HTR-8/SVneo (cell line): ENCODE measurements at regions not wholly inside any gene's neighbourhood (a gene's known extent, or its start where the extent isn't known, plus 50 kb on each side); places are given as distances from the start of the nearest gene placed in this dataset.

Source experiments
- DNase-seq: peaks from one replicate; pipeline ENCODE4 v3.0.0; 2011; ENCODE audit warnings: low spot score, mixed read lengths; ENCODE audit not compliant: insufficient read length
- FAIRE-seq: peaks from 2 replicates; lab custom pipeline; 2011; peaks lifted over from hg19 to GRCh38; lab: Jason Lieb, UNC

- FAIRE-seq (no peak), DNase-seq (no peak)
Observed at GRCh38 chr10:62541811-62542210, 167.6 kb downstream of the ZNF365 start.

- FAIRE-seq (no peak), DNase-seq (no peak)
Observed at GRCh38 chr10:62543571-62544355, 169.6 kb downstream of the ZNF365 start.

- no peak for FAIRE-seq
- no peak for DNase-seq
Observed at GRCh38 chr10:62545160-62546066, 171.2 kb downstream of the ZNF365 start.

- DNase-seq (no peak), FAIRE-seq (no peak)
Observed at GRCh38 chr10:62548686-62549085, 174.5 kb downstream of the ZNF365 start.

GRCh38 chr10:62550173-62550572 is 176.0 kb downstream of the ZNF365 start:
- FAIRE-seq = no peak

GRCh38 chr10:62554632-62555199 is 180.5 kb downstream of the ZNF365 start:
- FAIRE-seq (peak; percentile 20), DNase-seq (peak; percentile 28)

More at GRCh38 chr10:62550173-62550572, 176.0 kb downstream of the ZNF365 start:
- no peak for DNase-seq

GRCh38 chr10:62559481-62560200 is 185.5 kb downstream of the ZNF365 start:
- no peak for FAIRE-seq
- DNase-seq = no peak

- DNase-seq (no peak), FAIRE-seq (no peak)
Observed at GRCh38 chr10:62560201-62560819, 186.1 kb downstream of the ZNF365 start.

GRCh38 chr10:62561151-62561550 is 187.0 kb downstream of the ZNF365 start:
- no peak for DNase-seq
- no peak for FAIRE-seq

- DNase-seq = no peak
- no peak for FAIRE-seq
Observed at GRCh38 chr10:62562101-62562500, 187.9 kb downstream of the ZNF365 start.

GRCh38 chr10:62562795-62563194 is 188.6 kb downstream of the ZNF365 start:
- no peak for DNase-seq
- no peak for FAIRE-seq

GRCh38 chr10:62573929-62574328 is 199.8 kb downstream of the ZNF365 start:
- DNase-seq (no peak), FAIRE-seq (no peak)

- no peak for DNase-seq
- no peak for FAIRE-seq
Observed at GRCh38 chr10:62577076-62577475, 202.9 kb downstream of the ZNF365 start.

GRCh38 chr10:62577666-62578291 is 203.6 kb downstream of the ZNF365 start:
- DNase-seq = no peak
- FAIRE-seq = no peak

- no peak for FAIRE-seq
- DNase-seq = no peak
Observed at GRCh38 chr10:62578301-62578700, 204.1 kb downstream of the ZNF365 start.

- DNase-seq (no peak), FAIRE-seq (no peak)
Observed at GRCh38 chr10:62578916-62579315, 204.7 kb downstream of the ZNF365 start.

- DNase-seq = no peak
Observed at GRCh38 chr10:62580396-62580795, 206.2 kb downstream of the ZNF365 start.

GRCh38 chr10:62581351-62581750 is 207.2 kb downstream of the ZNF365 start:
- DNase-seq (no peak), FAIRE-seq (no peak)

More at GRCh38 chr10:62580396-62580795, 206.2 kb downstream of the ZNF365 start:
- no peak for FAIRE-seq

GRCh38 chr10:62582101-62582705 is 208.0 kb downstream of the ZNF365 start:
- DNase-seq = no peak
- FAIRE-seq = no peak
